ENCODE measurements at regions not wholly inside any gene's neighbourhood (a gene's known extent, or its start where the extent isn't known, plus 50 kb on each side); places are given as distances from the start of the nearest gene placed in this dataset.

GRCh38 chr5:125480911-125481310 is 734.5 kb upstream of the ZNF608 start:
- Histone ChIP-seq H3K27me3 (no peaks in the 10 kb centered on the region), H3K36me3 (no peaks in the 10 kb centered on the region), H3K4me3 (no peak overlapping the region), H3K9me3 (no peaks in the 10 kb centered on the region), H3K27ac (no peak overlapping the region), H3K4me1 (peaks cover 0 to 20% (median 9%) of the 10 kb centered on the region in 4 donors)
- TF ChIP-seq POLR2A (IDR thresholded peaks at IDR 0.05): no peak
- TF ChIP-seq CTCF (IDR thresholded peaks at IDR 0.05): no peak
- DNase-seq (ENCODE audit: low spot score in 2 of 2): no peak
- WGBS, 2 donors: 75 to 78% methylated on average over 5 of the region's 5 CpGs

- H3K36me3 ChIP-seq: no peaks in the 10 kb centered on the region
- H3K27ac ChIP-seq: no peak overlapping the region
- no peak for DNase-seq (ENCODE audit: low spot score in 2 of 2)
- no peaks in the 10 kb centered on the region for H3K27me3 ChIP-seq
- H3K4me3 ChIP-seq: no peak overlapping the region
- TF ChIP-seq CTCF (IDR thresholded peaks at IDR 0.05): no peak
- TF ChIP-seq POLR2A (IDR thresholded peaks at IDR 0.05): no peak
- no peak for TF ChIP-seq EP300 (IDR thresholded peaks at IDR 0.05)
- no peaks in the 10 kb centered on the region for H3K9me3 ChIP-seq
- WGBS, 2 donors: 64 to 66% methylated on average over 7 of the region's 7 CpGs
- peaks cover 0 to 24% (median 11%) of the 10 kb centered on the region in 4 donors for H3K4me1 ChIP-seq
These were observed 735.3 kb upstream of the ZNF608 start for GRCh38 chr5:125481506-125482465.

- Histone ChIP-seq H3K27me3 (no peaks in the 10 kb centered on the region), H3K4me3 (no peak overlapping the region), H3K27ac (peak overlapping the region in 1 of 4 donors; percentile 77), H3K9me3 (no peaks in the 10 kb centered on the region), H3K4me1 (peaks cover 0 to 24% (median 11%) of the 10 kb centered on the region in 4 donors), H3K36me3 (no peaks in the 10 kb centered on the region)
- TF ChIP-seq POLR2A (IDR thresholded peaks at IDR 0.05) (no peak), EP300 (IDR thresholded peaks at IDR 0.05) (no peak), CTCF (IDR thresholded peaks at IDR 0.05) (no peak)
- WGBS, 2 donors: 96% methylated on average over 1 of the region's 1 CpG
- no peak for DNase-seq (ENCODE audit: low spot score in 2 of 2)
These were observed 737.2 kb upstream of the ZNF608 start for GRCh38 chr5:125483609-125484008.

- Histone ChIP-seq H3K36me3 (no peaks in the 10 kb centered on the region), H3K27ac (peak overlapping the region; percentile 33 to 84 (median 56)), H3K27me3 (no peaks in the 10 kb centered on the region), H3K4me3 (peak overlapping the region in 2 of 4 donors; percentile 3 to 8), H3K9me3 (no peaks in the 10 kb centered on the region), H3K4me1 (peaks cover 0 to 24% (median 11%) of the 10 kb centered on the region in 4 donors)
- TF ChIP-seq POLR2A (IDR thresholded peaks at IDR 0.05): no peak
- peak in 1 of 2 donors; percentile 42 for TF ChIP-seq EP300 (IDR thresholded peaks at IDR 0.05)
- WGBS, 2 donors: 7 to 15% methylated on average over 3 of the region's 3 CpGs
- peak in 1 of 2 donors; percentile 32 for DNase-seq (ENCODE audit: low spot score in 2 of 2)
These were observed 737.9 kb upstream of the ZNF608 start for GRCh38 chr5:125484272-125484741.

- peak overlapping the region in 2 of 4 donors; percentile 3 to 8 for H3K4me3 ChIP-seq
- H3K9me3 ChIP-seq: no peaks in the 10 kb centered on the region
- peak overlapping the region; percentile 33 to 84 (median 56) for H3K27ac ChIP-seq
- H3K27me3 ChIP-seq: no peaks in the 10 kb centered on the region
- WGBS, 2 donors: 12 to 17% methylated on average over 10 of the region's 10 CpGs
- peaks cover 0 to 24% (median 11%) of the 10 kb centered on the region in 4 donors for H3K4me1 ChIP-seq
- no peak for TF ChIP-seq CTCF (IDR thresholded peaks at IDR 0.05)
- TF ChIP-seq POLR2A (IDR thresholded peaks at IDR 0.05): no peak
- peak in 1 of 2 donors; percentile 90 for TF ChIP-seq EP300 (IDR thresholded peaks at IDR 0.05)
- DNase-seq (ENCODE audit: low spot score in 2 of 2): peak; percentile 28 to 66
- no peaks in the 10 kb centered on the region for H3K36me3 ChIP-seq
These were observed 738.6 kb upstream of the ZNF608 start for GRCh38 chr5:125484742-125485641.

Measured in tibial nerve (tissue), 4 donors.